Esophagus muscularis mucosa (tissue), 4 donors: ENCODE measurements at regions not wholly inside any gene's neighbourhood (a gene's known extent, or its start where the extent isn't known, plus 50 kb on each side); places are given as distances from the start of the nearest gene placed in this dataset.

Experiments used
- DNase-seq: peaks from one replicate; pipeline ENCODE4 v3.0.0-alpha.2; 2017; ENCODE audit errors: extremely low spot score
- H3K27ac ChIP-seq, 4 donors: fragments of 200-600 bp; sonication (generic); replicated peaks in 1 of 4; 1 replicate in 3 of 4; 2 replicates in 1 of 4; pipeline ENCODE4 v1.5.1; 2016 to 2019; ENCODE audit warnings: mild to moderate bottlenecking in 1 of 4
- H3K27me3 ChIP-seq, 4 donors: fragments of 200-600 bp; sonication (generic); one replicate each; pipeline versions ENCODE4 v1.5.1 to v1.6.0; 2016 to 2019
- H3K36me3 ChIP-seq, 4 donors: fragments of 200-600 bp; sonication (generic); one replicate each; pipeline ENCODE4 v1.5.1; 2016 to 2019
- H3K4me1 ChIP-seq, 4 donors: fragments of 200-600 bp; sonication (generic); one replicate each; pipeline ENCODE4 v1.5.1; 2016 to 2019
- H3K4me3 ChIP-seq, 4 donors: fragments of 200-600 bp; sonication (generic); 1 replicate in 2 of 4; 2 replicates in 2 of 4; pipeline ENCODE4 v1.5.1; 2016 to 2019; ENCODE audit warnings: mild to moderate bottlenecking in 4 of 4, moderate library complexity in 1 of 4
- H3K9me3 ChIP-seq, 4 donors: fragments of 200-600 bp; sonication (generic); 1 replicate in 3 of 4; 2 replicates in 1 of 4; pipeline ENCODE4 v1.5.1; 2016 to 2019
- EP300 ChIP-seq: sonication (generic); formaldehyde crosslinking; IDR thresholded peaks from one replicate; pipeline ENCODE4 v1.6.1; 2017; ENCODE audit warnings: antibody characterized with exemption
- POLR2A ChIP-seq: fragments of 450-650 bp; IDR thresholded peaks from one replicate; pipeline ENCODE4 v1.6.1; 2017; ENCODE audit warnings: antibody characterized with exemption, moderate library complexity, mild to moderate bottlenecking, low read depth
- POLR2AphosphoS5 ChIP-seq, 2 donors: sonication (generic); formaldehyde crosslinking; IDR thresholded peaks; one replicate each; pipeline ENCODE4 v1.6.1; 2017; ENCODE audit warnings: antibody characterized with exemption in 2 of 2
- WGBS: methylation state at CpG from one replicate; pipeline ENCODE4 v1.1.5; 2018; 5-methylcytosine and 5-hydroxymethylcytosine counted together
- intact Hi-C: fragments of 100-400 bp; cut with DNase I; formaldehyde crosslinking; loops from one replicate; pipeline ENCODE4 v1.15.1; 2023
- TF ChIP-seq, protein P1 (sequence below), 3 experiments: fragments of 200-600 bp in 2 of 3; fragments of 450-650 bp in 1 of 3; sonication (generic) in 2 of 3; IDR thresholded peaks; one replicate each; pipeline ENCODE4 v1.5.1; 2017 to 2019; ENCODE audit warnings: antibody characterized with exemption in 3 of 3, mild to moderate bottlenecking in 2 of 3, moderate library complexity in 1 of 3

DNA sequence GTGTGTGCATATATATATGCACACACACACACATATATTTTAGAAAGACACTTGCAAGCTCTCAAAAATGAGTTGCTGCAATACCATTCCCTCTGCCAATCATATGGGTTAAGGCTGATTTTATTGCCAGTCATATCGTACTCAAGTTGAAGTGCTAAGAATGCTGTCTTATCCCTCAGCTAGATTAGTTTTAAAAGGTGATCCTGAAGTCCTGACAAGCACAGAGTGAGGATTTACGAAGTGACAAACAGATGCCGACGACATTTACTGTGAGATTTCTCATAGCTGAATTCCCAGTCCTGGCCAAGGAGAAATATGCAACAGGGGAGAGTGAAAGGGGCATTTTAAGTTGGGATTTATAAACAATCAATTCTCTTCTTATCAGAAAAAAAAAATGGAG, 126.2 kb upstream of the RBFOX1 start:
- DNase-seq, result no peak
- Histone ChIP-seq H3K4me3 (no peak overlapping the region), H3K27ac (no peak overlapping the region), H3K36me3 (no peaks in the 10 kb centered on the region), H3K27me3 (no peaks in the 10 kb centered on the region), H3K4me1 (no peaks in the 10 kb centered on the region), H3K9me3 (no peaks in the 10 kb centered on the region)
- 28% methylated on average over 4 of the region's 4 CpGs for WGBS
- intact Hi-C loops, result no loop called here
- TF ChIP-seq POLR2A (no peak), POLR2AphosphoS5 (IDR thresholded peaks at IDR 0.05) (no peak), EP300 (no peak)
- TF ChIP-seq, protein P1, sequence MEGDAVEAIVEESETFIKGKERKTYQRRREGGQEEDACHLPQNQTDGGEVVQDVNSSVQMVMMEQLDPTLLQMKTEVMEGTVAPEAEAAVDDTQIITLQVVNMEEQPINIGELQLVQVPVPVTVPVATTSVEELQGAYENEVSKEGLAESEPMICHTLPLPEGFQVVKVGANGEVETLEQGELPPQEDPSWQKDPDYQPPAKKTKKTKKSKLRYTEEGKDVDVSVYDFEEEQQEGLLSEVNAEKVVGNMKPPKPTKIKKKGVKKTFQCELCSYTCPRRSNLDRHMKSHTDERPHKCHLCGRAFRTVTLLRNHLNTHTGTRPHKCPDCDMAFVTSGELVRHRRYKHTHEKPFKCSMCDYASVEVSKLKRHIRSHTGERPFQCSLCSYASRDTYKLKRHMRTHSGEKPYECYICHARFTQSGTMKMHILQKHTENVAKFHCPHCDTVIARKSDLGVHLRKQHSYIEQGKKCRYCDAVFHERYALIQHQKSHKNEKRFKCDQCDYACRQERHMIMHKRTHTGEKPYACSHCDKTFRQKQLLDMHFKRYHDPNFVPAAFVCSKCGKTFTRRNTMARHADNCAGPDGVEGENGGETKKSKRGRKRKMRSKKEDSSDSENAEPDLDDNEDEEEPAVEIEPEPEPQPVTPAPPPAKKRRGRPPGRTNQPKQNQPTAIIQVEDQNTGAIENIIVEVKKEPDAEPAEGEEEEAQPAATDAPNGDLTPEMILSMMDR (IDR thresholded peaks at IDR 0.05), result no peak

DNA sequence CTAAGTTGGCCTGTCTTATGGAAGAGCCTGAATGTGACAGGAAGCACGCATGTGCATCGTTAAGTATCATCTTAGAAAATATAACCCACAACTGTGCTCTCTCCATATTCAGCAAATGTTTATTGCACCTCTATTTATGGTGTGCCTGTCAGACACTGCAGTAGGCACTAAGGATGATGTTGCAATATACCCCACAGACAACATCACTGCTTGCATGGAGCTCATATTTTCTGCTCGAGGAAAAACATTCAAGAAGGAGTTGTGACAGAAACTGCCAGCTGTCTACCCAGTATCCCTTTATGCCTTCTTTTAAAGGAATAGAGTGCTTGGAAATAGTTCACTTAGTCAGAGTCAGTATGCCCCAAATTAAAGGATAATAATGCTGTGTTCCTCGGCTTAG, 132.3 kb upstream of the RBFOX1 start:
- Histone ChIP-seq H3K4me1 (no peaks in the 10 kb centered on the region), H3K27ac (no peak overlapping the region), H3K27me3 (no peaks in the 10 kb centered on the region), H3K9me3 (peaks cover 0 to 6% (median 0%) of the 10 kb centered on the region in 4 donors), H3K36me3 (no peaks in the 10 kb centered on the region), H3K4me3 (no peak overlapping the region)
- TF ChIP-seq POLR2A, result no peak
- no peak for DNase-seq
- intact Hi-C loops, result no loop called here
- 60% methylated on average over 3 of the region's 4 CpGs for WGBS

DNA sequence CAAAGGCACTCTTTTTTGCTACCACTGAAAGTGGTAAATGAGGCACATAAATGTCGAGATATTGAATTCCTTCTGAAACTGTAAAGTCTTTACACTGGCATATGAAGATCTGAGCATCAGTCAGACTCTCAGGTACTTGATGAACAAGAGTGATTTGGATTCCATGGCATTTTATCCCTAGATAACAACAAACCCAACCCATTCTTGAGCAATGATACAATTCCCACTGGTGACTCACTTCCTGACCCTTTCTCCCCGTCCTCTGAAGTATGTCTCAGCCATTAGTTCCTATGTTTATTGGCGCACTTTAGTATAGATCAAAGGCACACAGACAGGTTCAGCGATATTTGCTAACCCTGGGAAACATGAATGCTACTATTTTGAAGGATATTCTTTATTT, 147.0 kb upstream of the RBFOX1 start:
- WGBS, result 63% methylated on average over 4 of the region's 4 CpGs
- DNase-seq, result no peak
- TF ChIP-seq, protein P1 (IDR thresholded peaks at IDR 0.05), result no peak
- TF ChIP-seq POLR2A (no peak), EP300 (no peak), POLR2AphosphoS5 (IDR thresholded peaks at IDR 0.05) (no peak)
- no peaks in the 10 kb centered on the region for H3K36me3 ChIP-seq
- H3K4me3 ChIP-seq, result no peak overlapping the region
- H3K27me3 ChIP-seq, result no peaks in the 10 kb centered on the region
- H3K4me1 ChIP-seq, result no peaks in the 10 kb centered on the region
- H3K27ac ChIP-seq, result no peak overlapping the region
- intact Hi-C loops, result no loop called here
- no peaks in the 10 kb centered on the region for H3K9me3 ChIP-seq

DNA sequence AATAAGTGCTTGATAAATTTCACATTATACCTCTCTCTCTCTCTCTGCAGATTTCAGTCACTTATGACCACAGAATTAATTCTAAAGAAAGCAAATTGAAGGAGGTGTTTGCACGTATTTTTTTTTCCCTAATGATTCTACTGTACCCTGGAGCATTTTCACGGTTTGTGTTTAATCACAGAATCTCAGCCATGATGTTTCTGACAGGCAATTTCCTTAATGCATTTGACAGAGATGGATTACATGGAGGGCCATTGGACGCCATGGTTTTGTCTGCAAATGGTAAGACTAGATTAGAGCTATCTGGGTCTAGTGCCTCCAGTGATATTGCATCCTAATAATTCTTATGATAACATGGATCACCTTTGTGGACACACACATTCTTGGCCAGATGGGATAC, 147.5 kb upstream of the RBFOX1 start:
- Histone ChIP-seq H3K27ac (no peak overlapping the region), H3K4me1 (no peaks in the 10 kb centered on the region), H3K4me3 (no peak overlapping the region), H3K36me3 (no peaks in the 10 kb centered on the region), H3K9me3 (no peaks in the 10 kb centered on the region), H3K27me3 (no peaks in the 10 kb centered on the region)
- 44% methylated on average over 3 of the region's 3 CpGs for WGBS
- no peak for DNase-seq
- intact Hi-C loops, result no loop called here
- no peak for TF ChIP-seq POLR2A
- TF ChIP-seq, protein P1 (IDR thresholded peaks at IDR 0.05), result no peak
- no peak for TF ChIP-seq POLR2AphosphoS5 (IDR thresholded peaks at IDR 0.05)
- no peak for TF ChIP-seq EP300

DNA sequence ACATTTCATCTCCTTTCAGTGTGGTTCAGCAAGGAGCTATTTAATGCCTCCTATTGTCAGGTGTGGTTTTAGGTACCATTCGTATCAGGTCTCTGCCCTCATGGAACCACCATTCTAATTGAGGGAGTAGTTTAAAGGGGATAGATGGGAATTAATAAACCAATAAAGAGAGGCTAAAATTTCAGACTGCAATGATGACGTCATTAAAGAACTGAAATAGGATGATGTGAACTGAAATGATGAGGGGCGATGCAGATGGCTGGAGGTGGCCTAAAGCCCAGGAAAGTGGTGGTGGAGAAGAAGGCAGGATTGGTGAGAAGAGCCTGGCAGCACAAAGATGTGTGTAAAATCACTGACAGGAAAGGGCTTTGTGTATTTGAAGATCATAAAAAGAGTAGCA, 148.9 kb upstream of the RBFOX1 start:
- no peaks in the 10 kb centered on the region for H3K9me3 ChIP-seq
- no peak overlapping the region for H3K4me3 ChIP-seq
- no peak for TF ChIP-seq POLR2A
- no peak for TF ChIP-seq POLR2AphosphoS5 (IDR thresholded peaks at IDR 0.05)
- TF ChIP-seq, protein P1 (IDR thresholded peaks at IDR 0.05), result no peak
- no peak for TF ChIP-seq EP300
- H3K4me1 ChIP-seq, result no peaks in the 10 kb centered on the region
- H3K27me3 ChIP-seq, result no peaks in the 10 kb centered on the region
- WGBS, result 88% methylated on average over 3 of the region's 3 CpGs
- DNase-seq, result no peak
- no peaks in the 10 kb centered on the region for H3K36me3 ChIP-seq
- intact Hi-C loops, result no loop called here
- H3K27ac ChIP-seq, result no peak overlapping the region
